Loucy (cell line): ENCODE measurements at regions not wholly inside any gene's neighbourhood (a gene's known extent, or its start where the extent isn't known, plus 50 kb on each side); places are given as distances from the start of the nearest gene placed in this dataset.

Experiments used
- EZH2phosphoT487 ChIP-seq: fragments of 200-600 bp; IDR thresholded peaks from 2 replicates; pipeline ENCODE4 v1.6.1; 2018; ENCODE audit warnings: antibody characterized with exemption, mild to moderate bottlenecking, moderate library complexity, borderline replicate concordance
- TF ChIP-seq, protein P1 (sequence below): fragments of 200-600 bp; sonication (generic); conservative IDR thresholded peaks from 2 replicates; pipeline ENCODE4 v1.5.1; 2014; ENCODE audit warnings: mild to moderate bottlenecking, antibody characterized with exemption, low read length

DNA sequence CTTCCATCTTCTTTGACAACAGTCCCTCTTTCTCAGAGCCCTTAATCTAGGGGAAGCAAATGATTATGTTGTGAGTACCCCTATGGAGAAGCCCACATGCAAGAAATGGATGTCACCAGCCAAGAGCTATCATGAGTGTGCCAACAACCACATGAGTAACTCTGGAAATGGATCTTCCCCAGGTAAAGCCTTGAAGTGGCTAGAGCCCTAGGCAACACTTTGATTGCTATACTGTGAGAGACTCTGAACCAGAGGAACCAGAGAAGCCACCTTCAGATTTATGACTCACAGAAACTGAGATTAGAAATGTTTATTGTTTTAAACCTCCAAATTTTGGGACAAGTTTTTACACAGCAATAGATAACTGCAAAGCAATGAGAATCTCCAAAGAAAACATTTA lies 60.9 kb upstream of the COL1A2 start:
- TF ChIP-seq, protein P1, sequence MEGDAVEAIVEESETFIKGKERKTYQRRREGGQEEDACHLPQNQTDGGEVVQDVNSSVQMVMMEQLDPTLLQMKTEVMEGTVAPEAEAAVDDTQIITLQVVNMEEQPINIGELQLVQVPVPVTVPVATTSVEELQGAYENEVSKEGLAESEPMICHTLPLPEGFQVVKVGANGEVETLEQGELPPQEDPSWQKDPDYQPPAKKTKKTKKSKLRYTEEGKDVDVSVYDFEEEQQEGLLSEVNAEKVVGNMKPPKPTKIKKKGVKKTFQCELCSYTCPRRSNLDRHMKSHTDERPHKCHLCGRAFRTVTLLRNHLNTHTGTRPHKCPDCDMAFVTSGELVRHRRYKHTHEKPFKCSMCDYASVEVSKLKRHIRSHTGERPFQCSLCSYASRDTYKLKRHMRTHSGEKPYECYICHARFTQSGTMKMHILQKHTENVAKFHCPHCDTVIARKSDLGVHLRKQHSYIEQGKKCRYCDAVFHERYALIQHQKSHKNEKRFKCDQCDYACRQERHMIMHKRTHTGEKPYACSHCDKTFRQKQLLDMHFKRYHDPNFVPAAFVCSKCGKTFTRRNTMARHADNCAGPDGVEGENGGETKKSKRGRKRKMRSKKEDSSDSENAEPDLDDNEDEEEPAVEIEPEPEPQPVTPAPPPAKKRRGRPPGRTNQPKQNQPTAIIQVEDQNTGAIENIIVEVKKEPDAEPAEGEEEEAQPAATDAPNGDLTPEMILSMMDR: no peak
- no peak for TF ChIP-seq EZH2phosphoT487
